K562 (cell line): ENCODE measurements at regions not wholly inside any gene's neighbourhood (a gene's known extent, or its start where the extent isn't known, plus 50 kb on each side); places are given as distances from the start of the nearest gene placed in this dataset.

Experiments
- ARID2 ChIP-seq: fragments of 450-650 bp; IDR thresholded peaks from 2 replicates; pipeline ENCODE4 v1.6.1; 2017; ENCODE audit warnings: antibody characterized with exemption, mild to moderate bottlenecking
- CBX3 ChIP-seq, 2 experiments: IDR thresholded peaks; 1 replicate in 1 of 2; 2 replicates in 1 of 2; pipeline ENCODE4 v1.6.1; 2012; ENCODE audit warnings: inconsistent platforms in 2 of 2, low read length in 2 of 2, borderline replicate concordance in 1 of 2, control low read depth in 1 of 2
- CBX5 ChIP-seq: IDR thresholded peaks from 2 replicates; pipeline ENCODE4 v1.6.1; 2014; ENCODE audit warnings: low read depth, borderline replicate concordance
- CBX8 ChIP-seq: fragments of 200-600 bp; sonication (generic); IDR thresholded peaks from 2 replicates; pipeline ENCODE4 v1.6.1; 2012; ENCODE audit warnings: borderline replicate concordance, mixed run types, low read depth, mild to moderate bottlenecking, moderate library complexity, mixed read lengths, low read length, control low read depth, inconsistent platforms; ENCODE audit not compliant: poor library complexity, severe bottlenecking; ENCODE audit errors: extremely low read depth
- CREBBP ChIP-seq: IDR thresholded peaks from one replicate; pipeline ENCODE4 v1.6.1; 2012; ENCODE audit warnings: low read depth, mild to moderate bottlenecking, control low read depth, inconsistent platforms, low read length
- FOS ChIP-seq: IDR thresholded peaks from 3 replicates; pipeline ENCODE4 v1.6.1; 2011; ENCODE audit not compliant: insufficient read length; ENCODE audit errors: extremely low read depth
- FOXP1 ChIP-seq: sonication (generic); formaldehyde crosslinking; IDR thresholded peaks from 2 replicates; pipeline ENCODE4 v1.8.0; 2022; ENCODE audit warnings: mild to moderate bottlenecking, missing genetic modification reagents
- HDAC1 ChIP-seq, 2 experiments: fragments of 450-650 bp; IDR thresholded peaks; 2 replicates each; pipeline ENCODE4 v1.6.1; 2016 to 2017; ENCODE audit warnings: inconsistent platforms in 1 of 2, mild to moderate bottlenecking in 1 of 2, moderate library complexity in 1 of 2
- KLF16 ChIP-seq: IDR thresholded peaks from 2 replicates; pipeline ENCODE4 v1.6.1; 2016; ENCODE audit warnings: antibody characterized with exemption
- NR2C2 ChIP-seq, 2 experiments: fragments of 200-800 bp in 1 of 2; sonication (Bioruptor generic) in 1 of 2; sonication (generic) in 1 of 2; formaldehyde crosslinking in 1 of 2; IDR thresholded peaks; 2 replicates each; pipeline versions ENCODE4 v1.6.1 to v1.8.0; 2016 to 2022; ENCODE audit warnings: mild to moderate bottlenecking in 1 of 2, missing compliant biosample characterization in 1 of 2, missing genetic modification characterization in 1 of 2, missing genetic modification reagents in 1 of 2
- POLR2B ChIP-seq: fragments of 450-650 bp; IDR thresholded peaks from 2 replicates; pipeline ENCODE4 v1.6.1; 2018; ENCODE audit warnings: low read depth; ENCODE audit not compliant: partially characterized antibody
- SAFB ChIP-seq: fragments of 200-400 bp; formaldehyde crosslinking; IDR thresholded peaks from 2 replicates; pipeline ENCODE4 v1.6.1; 2017; ENCODE audit warnings: low read depth, low read length, borderline replicate concordance
- SMARCA5 ChIP-seq: fragments of 450-650 bp; IDR thresholded peaks from 2 replicates; pipeline ENCODE4 v1.6.1; 2016
- SMARCB1 ChIP-seq: IDR thresholded peaks from 2 replicates; pipeline ENCODE4 v1.6.1; 2011; ENCODE audit warnings: improper control_type of control experiment, low read depth; ENCODE audit not compliant: insufficient read length
- ZNF121 ChIP-seq: sonication (generic); formaldehyde crosslinking; conservative IDR thresholded peaks from 2 replicates; pipeline ENCODE4 v1.8.0; 2022; ENCODE audit warnings: missing genetic modification reagents
- ZNF589 ChIP-seq: fragments of 200-800 bp; sonication (Bioruptor generic); IDR thresholded peaks from 2 replicates; pipeline ENCODE4 v1.6.1; 2016; ENCODE audit warnings: low read depth, missing genetic modification characterization, missing compliant biosample characterization
- TF ChIP-seq, protein P1 (sequence below), 2 experiments: fragments of 450-650 bp in 1 of 2; sonication (generic) in 1 of 2; formaldehyde crosslinking in 1 of 2; IDR thresholded peaks in 1 of 2; conservative IDR thresholded peaks in 1 of 2; 2 replicates each; pipeline versions ENCODE4 v1.6.1 to v1.8.1; 2016 to 2023; ENCODE audit warnings: mild to moderate bottlenecking in 2 of 2, moderate library complexity in 2 of 2, inconsistent platforms in 1 of 2, missing genetic modification reagents in 1 of 2
- TF ChIP-seq, protein P2 (sequence below): sonication (generic); formaldehyde crosslinking; IDR thresholded peaks from 2 replicates; pipeline ENCODE4 v1.8.0; 2022; ENCODE audit warnings: missing genetic modification reagents, mild to moderate bottlenecking, moderate library complexity, borderline replicate concordance
- TF ChIP-seq, protein P3 (sequence below): fragments of 450-650 bp; formaldehyde crosslinking; IDR thresholded peaks from 2 replicates; pipeline ENCODE4 v1.4.0; 2020; ENCODE audit warnings: mild to moderate bottlenecking
- TF ChIP-seq, protein P4 (sequence below), 2 experiments: fragments of 200-800 bp in 1 of 2; sonication (Bioruptor generic) in 1 of 2; sonication (generic) in 1 of 2; formaldehyde crosslinking in 1 of 2; IDR thresholded peaks in 1 of 2; conservative IDR thresholded peaks in 1 of 2; 2 replicates each; pipeline versions ENCODE4 v1.5.0 to v1.6.1; 2016 to 2020; ENCODE audit warnings: missing compliant biosample characterization in 1 of 2, missing genetic modification characterization in 1 of 2, missing genetic modification reagents in 1 of 2

DNA sequence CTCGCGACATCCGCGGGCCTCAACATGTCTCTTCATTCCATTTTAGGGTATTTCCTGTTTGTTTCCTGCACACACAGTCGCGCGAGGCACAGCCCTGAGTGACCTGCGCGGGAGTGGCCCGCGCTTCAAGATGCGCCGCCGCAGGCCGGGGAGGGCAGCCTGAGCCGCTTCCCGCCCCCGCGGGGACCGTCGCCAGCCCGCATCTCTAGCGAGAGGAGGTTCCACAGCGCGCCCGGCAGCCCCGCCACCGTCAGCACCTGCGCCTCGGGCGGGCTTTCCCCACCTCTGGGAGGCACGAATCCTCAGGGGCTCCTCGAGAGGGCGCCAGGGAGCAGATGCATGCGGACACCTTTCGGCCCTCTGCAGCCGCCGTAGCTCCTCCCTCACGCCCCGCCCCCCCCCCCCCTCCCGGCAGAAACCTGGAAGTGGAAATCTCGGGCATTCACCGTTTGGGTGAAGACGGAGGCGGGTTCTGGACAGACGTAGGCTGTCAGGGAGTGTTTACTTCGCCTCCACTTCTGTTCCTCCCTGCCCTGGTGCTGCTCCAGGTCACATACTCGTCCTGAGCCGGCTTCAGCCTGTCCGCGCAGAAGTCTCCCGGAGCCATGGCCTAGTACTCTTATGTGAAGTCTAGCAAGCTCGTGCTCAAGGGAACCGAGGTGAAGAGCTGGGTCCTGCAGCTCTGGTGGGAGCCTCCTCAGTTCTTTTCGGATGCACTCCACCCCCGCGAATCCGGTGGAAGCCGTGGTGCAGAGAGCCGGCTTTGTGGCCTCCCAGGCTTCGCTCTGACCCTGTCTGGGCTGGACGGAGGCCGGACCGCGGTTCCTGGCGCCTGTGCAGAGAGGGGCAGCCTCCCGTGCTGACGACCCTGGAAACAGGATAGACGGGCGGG, 880.5 kb upstream of the DEFB115 start (continued):
- TF ChIP-seq, protein P1, sequence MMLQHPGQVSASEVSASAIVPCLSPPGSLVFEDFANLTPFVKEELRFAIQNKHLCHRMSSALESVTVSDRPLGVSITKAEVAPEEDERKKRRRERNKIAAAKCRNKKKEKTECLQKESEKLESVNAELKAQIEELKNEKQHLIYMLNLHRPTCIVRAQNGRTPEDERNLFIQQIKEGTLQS (IDR thresholded peaks at IDR 0.05), result no peak
- TF ChIP-seq, protein P1 (CRISPR knock-in tag; conservative IDR thresholded peaks at IDR 0.05), result no peak
- TF ChIP-seq, protein P2, sequence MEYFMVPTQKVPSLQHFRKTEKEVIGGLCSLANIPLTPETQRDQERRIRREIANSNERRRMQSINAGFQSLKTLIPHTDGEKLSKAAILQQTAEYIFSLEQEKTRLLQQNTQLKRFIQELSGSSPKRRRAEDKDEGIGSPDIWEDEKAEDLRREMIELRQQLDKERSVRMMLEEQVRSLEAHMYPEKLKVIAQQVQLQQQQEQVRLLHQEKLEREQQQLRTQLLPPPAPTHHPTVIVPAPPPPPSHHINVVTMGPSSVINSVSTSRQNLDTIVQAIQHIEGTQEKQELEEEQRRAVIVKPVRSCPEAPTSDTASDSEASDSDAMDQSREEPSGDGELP (CRISPR knock-in tag), result peak; percentile 35; the same call in 1 of the 2 replicates
- no peak for TF ChIP-seq ZNF589 (CRISPR knock-in tag)
- TF ChIP-seq ARID2, result no peak
- TF ChIP-seq, protein P3, sequence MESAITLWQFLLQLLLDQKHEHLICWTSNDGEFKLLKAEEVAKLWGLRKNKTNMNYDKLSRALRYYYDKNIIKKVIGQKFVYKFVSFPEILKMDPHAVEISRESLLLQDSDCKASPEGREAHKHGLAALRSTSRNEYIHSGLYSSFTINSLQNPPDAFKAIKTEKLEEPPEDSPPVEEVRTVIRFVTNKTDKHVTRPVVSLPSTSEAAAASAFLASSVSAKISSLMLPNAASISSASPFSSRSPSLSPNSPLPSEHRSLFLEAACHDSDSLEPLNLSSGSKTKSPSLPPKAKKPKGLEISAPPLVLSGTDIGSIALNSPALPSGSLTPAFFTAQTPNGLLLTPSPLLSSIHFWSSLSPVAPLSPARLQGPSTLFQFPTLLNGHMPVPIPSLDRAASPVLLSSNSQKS (CRISPR knock-in tag), result no peak
- peak; percentile 70; the same call in 1 of the 2 replicates for TF ChIP-seq SAFB
- TF ChIP-seq FOS, result no peak
- TF ChIP-seq, protein P4, sequence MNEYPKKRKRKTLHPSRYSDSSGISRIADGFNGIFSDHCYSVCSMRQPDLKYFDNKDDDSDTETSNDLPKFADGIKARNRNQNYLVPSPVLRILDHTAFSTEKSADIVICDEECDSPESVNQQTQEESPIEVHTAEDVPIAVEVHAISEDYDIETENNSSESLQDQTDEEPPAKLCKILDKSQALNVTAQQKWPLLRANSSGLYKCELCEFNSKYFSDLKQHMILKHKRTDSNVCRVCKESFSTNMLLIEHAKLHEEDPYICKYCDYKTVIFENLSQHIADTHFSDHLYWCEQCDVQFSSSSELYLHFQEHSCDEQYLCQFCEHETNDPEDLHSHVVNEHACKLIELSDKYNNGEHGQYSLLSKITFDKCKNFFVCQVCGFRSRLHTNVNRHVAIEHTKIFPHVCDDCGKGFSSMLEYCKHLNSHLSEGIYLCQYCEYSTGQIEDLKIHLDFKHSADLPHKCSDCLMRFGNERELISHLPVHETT (CRISPR knock-in tag; conservative IDR thresholded peaks at IDR 0.05 in 1 of 2, IDR thresholded peaks at IDR 0.05 in 1 of 2), result no peak
- TF ChIP-seq CREBBP, result no peak
- TF ChIP-seq KLF16, result peak; percentile 75
- TF ChIP-seq CBX8, result no peak
- TF ChIP-seq SMARCA5, result no peak
- TF ChIP-seq HDAC1 (IDR thresholded peaks at IDR 0.05), result 0 out of 4 replicates have a peak, but pooled peaks of 1 of the 2 experiments have one; percentile 14
- no peak for TF ChIP-seq SMARCB1
- TF ChIP-seq POLR2B, result peak; percentile 12
- TF ChIP-seq FOXP1 (CRISPR knock-in tag), result no peak
- no peak for TF ChIP-seq CBX5
- TF ChIP-seq NR2C2 (CRISPR knock-in tag; IDR thresholded peaks at IDR 0.05), result no peak
- TF ChIP-seq NR2C2 (tag; IDR thresholded peaks at IDR 0.05), result peak; percentile 57
- TF ChIP-seq ZNF121 (CRISPR knock-in tag), result no peak; the same call in 1 of the 2 replicates
- TF ChIP-seq CBX3 (IDR thresholded peaks at IDR 0.05; ENCODE audit: borderline replicate concordance in 1 of 2, low read length in 2 of 2), result 0 out of 3 replicates have a peak, but pooled peaks of 1 of the 2 experiments have one; percentile 38
